ENCODE measurements at regions not wholly inside any gene's neighbourhood (a gene's known extent, or its start where the extent isn't known, plus 50 kb on each side); places are given as distances from the start of the nearest gene placed in this dataset.

DNA sequence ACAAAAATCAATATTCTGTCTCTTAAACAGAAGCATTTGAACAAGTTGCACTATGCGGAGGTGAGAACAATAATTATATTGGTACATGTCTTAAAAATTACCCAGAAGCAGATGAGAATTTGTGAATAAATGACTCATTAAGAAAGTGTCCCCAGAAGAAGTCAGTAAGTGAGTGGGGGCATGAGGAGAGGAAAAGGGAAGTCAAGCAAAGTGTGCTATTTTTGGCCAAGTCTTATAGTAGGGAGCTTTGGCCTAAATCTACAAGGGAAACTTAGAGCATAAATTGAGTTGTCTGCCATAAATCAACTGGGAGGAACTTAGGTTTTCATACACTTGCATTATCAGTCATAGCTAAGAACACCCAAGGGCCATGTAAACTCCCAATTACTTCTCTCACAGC lies 86.9 kb upstream of the SATB1 start:
- no peak overlapping the region for H2BK20ac ChIP-seq (ENCODE audit: low read length)
- no peak overlapping the region for H3K4ac ChIP-seq (replicated peaks; ENCODE audit: insufficient read length, low read depth, low read length)
- H3K56ac ChIP-seq (replicated peaks; ENCODE audit: insufficient read length, low read depth, low read length): no peak overlapping the region
- H2BK5ac ChIP-seq (ENCODE audit: low read depth, low read length): no peak overlapping the region
- ChIA-PET POLR2A (ENCODE audit: partially characterized antibody) (no interaction called here), CTCF (ENCODE audit: partially characterized antibody) (no interaction called here)
- H3K23ac ChIP-seq (ENCODE audit: insufficient read length): no peak overlapping the region
- no peaks in the 10 kb centered on the region for H3K23me2 ChIP-seq (ENCODE audit: low read depth, low read length)
- H3K36me3 ChIP-seq (ENCODE audit: control insufficient read depth in 2 of 4, insufficient read depth in 4 of 4, low read length in 3 of 4): no peaks in the 10 kb centered on the region
- 90% methylated on average over 1 of the region's 1 CpG; no CpG with 5 or more reads in 1 of the 2 experiments for WGBS, 2 experiments (ENCODE audit: extremely low coverage in 1 of 2, insufficient coverage in 1 of 2, insufficient read length in 1 of 2, insufficient replicate concordance in 2 of 2, low coverage in 1 of 2, low lambda C conversion rate in 2 of 2, missing lambda C conversion rate in 1 of 2)
- H3K14ac ChIP-seq (ENCODE audit: insufficient read length): no peak overlapping the region
- H2BK120ac ChIP-seq (replicated peaks; ENCODE audit: low read depth, low read length): no peak overlapping the region
- H4K8ac ChIP-seq (ENCODE audit: extremely low read depth, insufficient read depth, low read length): no peak overlapping the region
- H4K91ac ChIP-seq (replicated peaks; ENCODE audit: insufficient read length, low read length): no peak overlapping the region
- H2BK12ac ChIP-seq (ENCODE audit: low read depth, low read length): no peak overlapping the region
- H3K4me2 ChIP-seq (ENCODE audit: insufficient read depth in 1 of 2, low read depth in 2 of 2, low read length in 2 of 2): no peak overlapping the region
- H3K4me1 ChIP-seq (replicated peaks in 1 of 4; ENCODE audit: control insufficient read depth in 3 of 4, insufficient read depth in 4 of 4, low read length in 3 of 4): 0 out of 7 replicates have a peak, but pooled peaks cover 0 to 2% (median 0%) of the 10 kb centered on the region in 4 experiments
- no peak overlapping the region for H2AK5ac ChIP-seq (ENCODE audit: low read depth, low read length)
- H3K9me3 ChIP-seq (ENCODE audit: insufficient read depth in 2 of 2, low read depth in 1 of 2, low read length in 1 of 2): no peaks in the 10 kb centered on the region
- DNase-seq (ENCODE audit: low read depth in 1 of 2, low spot score in 2 of 2): no peak
- no peak overlapping the region for H2AFZ ChIP-seq (ENCODE audit: low read length)
- H4K5ac ChIP-seq (ENCODE audit: insufficient read length, low read depth, low read length): no peak overlapping the region
- no peaks in the 10 kb centered on the region for H3K27me3 ChIP-seq (replicated peaks in 1 of 4; ENCODE audit: control insufficient read depth in 3 of 4, extremely low read depth in 1 of 4, insufficient read depth in 3 of 4, low read length in 3 of 4)
- H3K9ac ChIP-seq (replicated peaks in 1 of 4; ENCODE audit: extremely low read depth in 1 of 4, low read depth in 3 of 4, low read length in 3 of 4): no peak overlapping the region
- no peaks in the 10 kb centered on the region for H3K79me1 ChIP-seq (ENCODE audit: low read depth, low read length)
- H4K20me1 ChIP-seq (replicated peaks in 1 of 2; ENCODE audit: control insufficient read depth in 1 of 2, insufficient read depth in 2 of 2, low read length in 2 of 2): no peaks in the 10 kb centered on the region
- no peak overlapping the region for H3K4me3 ChIP-seq (ENCODE audit: extremely low read depth in 1 of 4, insufficient read depth in 2 of 4, low read depth in 3 of 4, low read length in 4 of 4)
- H3K18ac ChIP-seq (ENCODE audit: extremely low read depth, low read length): no peak overlapping the region
- H3K79me2 ChIP-seq (ENCODE audit: control insufficient read depth in 1 of 2, insufficient read depth in 2 of 2, low read length in 2 of 2): no peaks in the 10 kb centered on the region
- no peak overlapping the region for H2BK15ac ChIP-seq (ENCODE audit: low read length)
- H3K27ac ChIP-seq (ENCODE audit: low read depth, low read length): no peak overlapping the region
- FAIRE-seq: no peak
- no peak for TF ChIP-seq POLR2A (IDR thresholded peaks at IDR 0.05; ENCODE audit: control extremely low read depth in 1 of 2, low read depth in 2 of 2, low read length in 2 of 2)
- TF ChIP-seq TAF1 (IDR thresholded peaks at IDR 0.05; ENCODE audit: low read depth, low read length): no peak
- TF ChIP-seq, protein P1, sequence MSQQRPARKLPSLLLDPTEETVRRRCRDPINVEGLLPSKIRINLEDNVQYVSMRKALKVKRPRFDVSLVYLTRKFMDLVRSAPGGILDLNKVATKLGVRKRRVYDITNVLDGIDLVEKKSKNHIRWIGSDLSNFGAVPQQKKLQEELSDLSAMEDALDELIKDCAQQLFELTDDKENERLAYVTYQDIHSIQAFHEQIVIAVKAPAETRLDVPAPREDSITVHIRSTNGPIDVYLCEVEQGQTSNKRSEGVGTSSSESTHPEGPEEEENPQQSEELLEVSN (IDR thresholded peaks at IDR 0.05): no peak
- TF ChIP-seq POU5F1 (IDR thresholded peaks at IDR 0.05; ENCODE audit: low read depth, low read length): no peak
- no peak for TF ChIP-seq SP4 (IDR thresholded peaks at IDR 0.05; ENCODE audit: low read length)
- TF ChIP-seq JUN (IDR thresholded peaks at IDR 0.05; ENCODE audit: low read depth, low read length): no peak
- no peak for TF ChIP-seq SP2 (IDR thresholded peaks at IDR 0.05; ENCODE audit: low read length)
- TF ChIP-seq MAFK (IDR thresholded peaks at IDR 0.05; ENCODE audit: low read depth, low read length): no peak
- TF ChIP-seq CEBPB (IDR thresholded peaks at IDR 0.05; ENCODE audit: low read depth, low read length): no peak
- TF ChIP-seq JUND (IDR thresholded peaks at IDR 0.05; ENCODE audit: low read length): no peak
- no peak for TF ChIP-seq GABPA (IDR thresholded peaks at IDR 0.05; ENCODE audit: borderline replicate concordance, insufficient read depth, low read length)
- no peak for TF ChIP-seq SP1 (IDR thresholded peaks at IDR 0.05; ENCODE audit: low read depth, low read length)
- TF ChIP-seq FOSL1 (IDR thresholded peaks at IDR 0.05; ENCODE audit: insufficient read depth, low read depth, low read length): no peak
- TF ChIP-seq CBX5 (IDR thresholded peaks at IDR 0.05; ENCODE audit: low read depth, low read length): no peak
- no peak for TF ChIP-seq NANOG (IDR thresholded peaks at IDR 0.05; ENCODE audit: insufficient read depth, low read depth, low read length, poor library complexity, severe bottlenecking)
- TF ChIP-seq TCF12 (IDR thresholded peaks at IDR 0.05; ENCODE audit: low read depth, low read length): no peak

Measured in H1 (cell line).